ENCODE measurements at regions not wholly inside any gene's neighbourhood (a gene's known extent, or its start where the extent isn't known, plus 50 kb on each side); places are given as distances from the start of the nearest gene placed in this dataset.

DNA sequence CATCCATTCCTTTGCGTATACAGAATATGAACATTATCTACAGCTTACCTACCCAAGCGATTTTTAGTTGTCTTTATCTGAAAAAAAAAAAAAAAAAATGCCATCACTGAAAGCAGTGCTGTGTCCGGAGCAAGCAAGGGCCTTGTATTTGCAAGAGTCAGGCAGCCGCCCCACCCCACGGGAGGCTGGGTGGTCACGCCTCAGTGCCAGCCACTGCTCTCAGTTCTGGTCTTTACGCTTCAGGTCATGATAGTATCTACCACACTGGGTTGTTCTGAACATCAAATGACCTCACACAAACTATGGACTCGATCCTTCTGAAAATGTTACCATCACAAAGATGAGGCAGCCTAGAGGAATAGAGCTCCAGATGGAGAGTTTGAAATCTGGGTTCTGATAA lies 62.7 kb upstream of the HELT start:
- ATAC-seq, result no peak
- TF ChIP-seq ARNTL (CRISPR knock-in tag; IDR thresholded peaks at IDR 0.05; ENCODE audit: borderline replicate concordance, low read depth) (no peak), ZFP3 (CRISPR knock-in tag; IDR thresholded peaks at IDR 0.05) (no peak), RARB (CRISPR knock-in tag; IDR thresholded peaks at IDR 0.05) (no peak), ESRRG (CRISPR knock-in tag; IDR thresholded peaks at IDR 0.05) (no peak), ZC3H10 (CRISPR knock-in tag; IDR thresholded peaks at IDR 0.05) (no peak), OSR1 (CRISPR knock-in tag; IDR thresholded peaks at IDR 0.05) (no peak), PPARA (CRISPR knock-in tag; IDR thresholded peaks at IDR 0.05; ENCODE audit: borderline replicate concordance) (no peak), BACH2 (CRISPR knock-in tag; IDR thresholded peaks at IDR 0.05; ENCODE audit: borderline replicate concordance) (no peak), ZFP30 (CRISPR knock-in tag; IDR thresholded peaks at IDR 0.05) (no peak), ZNF8 (CRISPR knock-in tag; IDR thresholded peaks at IDR 0.05) (no peak), SNAI2 (CRISPR knock-in tag; IDR thresholded peaks at IDR 0.05) (no peak), ZNF70 (CRISPR knock-in tag; IDR thresholded peaks at IDR 0.05) (no peak), POU6F1 (CRISPR knock-in tag; IDR thresholded peaks at IDR 0.05; ENCODE audit: borderline replicate concordance, low read depth) (no peak), GLIS3 (CRISPR knock-in tag; IDR thresholded peaks at IDR 0.05) (no peak), TCF4 (CRISPR knock-in tag; IDR thresholded peaks at IDR 0.05; ENCODE audit: borderline replicate concordance) (no peak), ISL1 (CRISPR knock-in tag; IDR thresholded peaks at IDR 0.05) (no peak)
- TF ChIP-seq, protein P1, sequence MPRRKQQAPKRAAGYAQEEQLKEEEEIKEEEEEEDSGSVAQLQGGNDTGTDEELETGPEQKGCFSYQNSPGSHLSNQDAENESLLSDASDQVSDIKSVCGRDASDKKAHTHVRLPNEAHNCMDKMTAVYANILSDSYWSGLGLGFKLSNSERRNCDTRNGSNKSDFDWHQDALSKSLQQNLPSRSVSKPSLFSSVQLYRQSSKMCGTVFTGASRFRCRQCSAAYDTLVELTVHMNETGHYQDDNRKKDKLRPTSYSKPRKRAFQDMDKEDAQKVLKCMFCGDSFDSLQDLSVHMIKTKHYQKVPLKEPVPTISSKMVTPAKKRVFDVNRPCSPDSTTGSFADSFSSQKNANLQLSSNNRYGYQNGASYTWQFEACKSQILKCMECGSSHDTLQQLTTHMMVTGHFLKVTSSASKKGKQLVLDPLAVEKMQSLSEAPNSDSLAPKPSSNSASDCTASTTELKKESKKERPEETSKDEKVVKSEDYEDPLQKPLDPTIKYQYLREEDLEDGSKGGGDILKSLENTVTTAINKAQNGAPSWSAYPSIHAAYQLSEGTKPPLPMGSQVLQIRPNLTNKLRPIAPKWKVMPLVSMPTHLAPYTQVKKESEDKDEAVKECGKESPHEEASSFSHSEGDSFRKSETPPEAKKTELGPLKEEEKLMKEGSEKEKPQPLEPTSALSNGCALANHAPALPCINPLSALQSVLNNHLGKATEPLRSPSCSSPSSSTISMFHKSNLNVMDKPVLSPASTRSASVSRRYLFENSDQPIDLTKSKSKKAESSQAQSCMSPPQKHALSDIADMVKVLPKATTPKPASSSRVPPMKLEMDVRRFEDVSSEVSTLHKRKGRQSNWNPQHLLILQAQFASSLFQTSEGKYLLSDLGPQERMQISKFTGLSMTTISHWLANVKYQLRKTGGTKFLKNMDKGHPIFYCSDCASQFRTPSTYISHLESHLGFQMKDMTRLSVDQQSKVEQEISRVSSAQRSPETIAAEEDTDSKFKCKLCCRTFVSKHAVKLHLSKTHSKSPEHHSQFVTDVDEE (CRISPR knock-in tag; IDR thresholded peaks at IDR 0.05), result no peak

- ATAC-seq, result no peak
- TF ChIP-seq, protein P2, sequence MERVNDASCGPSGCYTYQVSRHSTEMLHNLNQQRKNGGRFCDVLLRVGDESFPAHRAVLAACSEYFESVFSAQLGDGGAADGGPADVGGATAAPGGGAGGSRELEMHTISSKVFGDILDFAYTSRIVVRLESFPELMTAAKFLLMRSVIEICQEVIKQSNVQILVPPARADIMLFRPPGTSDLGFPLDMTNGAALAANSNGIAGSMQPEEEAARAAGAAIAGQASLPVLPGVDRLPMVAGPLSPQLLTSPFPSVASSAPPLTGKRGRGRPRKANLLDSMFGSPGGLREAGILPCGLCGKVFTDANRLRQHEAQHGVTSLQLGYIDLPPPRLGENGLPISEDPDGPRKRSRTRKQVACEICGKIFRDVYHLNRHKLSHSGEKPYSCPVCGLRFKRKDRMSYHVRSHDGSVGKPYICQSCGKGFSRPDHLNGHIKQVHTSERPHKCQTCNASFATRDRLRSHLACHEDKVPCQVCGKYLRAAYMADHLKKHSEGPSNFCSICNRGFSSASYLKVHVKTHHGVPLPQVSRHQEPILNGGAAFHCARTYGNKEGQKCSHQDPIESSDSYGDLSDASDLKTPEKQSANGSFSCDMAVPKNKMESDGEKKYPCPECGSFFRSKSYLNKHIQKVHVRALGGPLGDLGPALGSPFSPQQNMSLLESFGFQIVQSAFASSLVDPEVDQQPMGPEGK (CRISPR knock-in tag; IDR thresholded peaks at IDR 0.05; ENCODE audit: borderline replicate concordance), result no peak
- TF ChIP-seq GLIS3 (CRISPR knock-in tag; IDR thresholded peaks at IDR 0.05) (no peak), OSR1 (CRISPR knock-in tag; IDR thresholded peaks at IDR 0.05) (no peak), ZNF565 (CRISPR knock-in tag; conservative IDR thresholded peaks at IDR 0.05; ENCODE audit: low read depth) (no peak), POU6F1 (CRISPR knock-in tag; IDR thresholded peaks at IDR 0.05; ENCODE audit: borderline replicate concordance, low read depth) (no peak), RARB (CRISPR knock-in tag; IDR thresholded peaks at IDR 0.05) (no peak), ZNF8 (CRISPR knock-in tag; IDR thresholded peaks at IDR 0.05) (no peak), ISL1 (CRISPR knock-in tag; IDR thresholded peaks at IDR 0.05) (no peak)
- TF ChIP-seq, protein P3, sequence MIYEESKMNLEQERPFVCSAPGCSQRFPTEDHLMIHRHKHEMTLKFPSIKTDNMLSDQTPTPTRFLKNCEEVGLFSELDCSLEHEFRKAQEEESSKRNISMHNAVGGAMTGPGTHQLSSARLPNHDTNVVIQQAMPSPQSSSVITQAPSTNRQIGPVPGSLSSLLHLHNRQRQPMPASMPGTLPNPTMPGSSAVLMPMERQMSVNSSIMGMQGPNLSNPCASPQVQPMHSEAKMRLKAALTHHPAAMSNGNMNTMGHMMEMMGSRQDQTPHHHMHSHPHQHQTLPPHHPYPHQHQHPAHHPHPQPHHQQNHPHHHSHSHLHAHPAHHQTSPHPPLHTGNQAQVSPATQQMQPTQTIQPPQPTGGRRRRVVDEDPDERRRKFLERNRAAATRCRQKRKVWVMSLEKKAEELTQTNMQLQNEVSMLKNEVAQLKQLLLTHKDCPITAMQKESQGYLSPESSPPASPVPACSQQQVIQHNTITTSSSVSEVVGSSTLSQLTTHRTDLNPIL (CRISPR knock-in tag; IDR thresholded peaks at IDR 0.05; ENCODE audit: low read depth), result no peak
- TF ChIP-seq, protein P4, sequence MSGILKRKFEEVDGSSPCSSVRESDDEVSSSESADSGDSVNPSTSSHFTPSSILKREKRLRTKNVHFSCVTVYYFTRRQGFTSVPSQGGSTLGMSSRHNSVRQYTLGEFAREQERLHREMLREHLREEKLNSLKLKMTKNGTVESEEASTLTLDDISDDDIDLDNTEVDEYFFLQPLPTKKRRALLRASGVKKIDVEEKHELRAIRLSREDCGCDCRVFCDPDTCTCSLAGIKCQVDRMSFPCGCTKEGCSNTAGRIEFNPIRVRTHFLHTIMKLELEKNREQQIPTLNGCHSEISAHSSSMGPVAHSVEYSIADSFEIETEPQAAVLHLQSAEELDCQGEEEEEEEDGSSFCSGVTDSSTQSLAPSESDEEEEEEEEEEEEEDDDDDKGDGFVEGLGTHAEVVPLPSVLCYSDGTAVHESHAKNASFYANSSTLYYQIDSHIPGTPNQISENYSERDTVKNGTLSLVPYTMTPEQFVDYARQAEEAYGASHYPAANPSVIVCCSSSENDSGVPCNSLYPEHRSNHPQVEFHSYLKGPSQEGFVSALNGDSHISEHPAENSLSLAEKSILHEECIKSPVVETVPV (CRISPR knock-in tag; IDR thresholded peaks at IDR 0.05), result no peak
Measured at GRCh38 chr4:184957446-184958115, 60.7 kb upstream of the HELT start.

Measured in SK-N-SH treated with all-trans-retinoic acid at 6 μM for 48 hours (cell line).